ENCODE measurements at regions not wholly inside any gene's neighbourhood (a gene's known extent, or its start where the extent isn't known, plus 50 kb on each side); places are given as distances from the start of the nearest gene placed in this dataset.

- TF ChIP-seq, protein P1, sequence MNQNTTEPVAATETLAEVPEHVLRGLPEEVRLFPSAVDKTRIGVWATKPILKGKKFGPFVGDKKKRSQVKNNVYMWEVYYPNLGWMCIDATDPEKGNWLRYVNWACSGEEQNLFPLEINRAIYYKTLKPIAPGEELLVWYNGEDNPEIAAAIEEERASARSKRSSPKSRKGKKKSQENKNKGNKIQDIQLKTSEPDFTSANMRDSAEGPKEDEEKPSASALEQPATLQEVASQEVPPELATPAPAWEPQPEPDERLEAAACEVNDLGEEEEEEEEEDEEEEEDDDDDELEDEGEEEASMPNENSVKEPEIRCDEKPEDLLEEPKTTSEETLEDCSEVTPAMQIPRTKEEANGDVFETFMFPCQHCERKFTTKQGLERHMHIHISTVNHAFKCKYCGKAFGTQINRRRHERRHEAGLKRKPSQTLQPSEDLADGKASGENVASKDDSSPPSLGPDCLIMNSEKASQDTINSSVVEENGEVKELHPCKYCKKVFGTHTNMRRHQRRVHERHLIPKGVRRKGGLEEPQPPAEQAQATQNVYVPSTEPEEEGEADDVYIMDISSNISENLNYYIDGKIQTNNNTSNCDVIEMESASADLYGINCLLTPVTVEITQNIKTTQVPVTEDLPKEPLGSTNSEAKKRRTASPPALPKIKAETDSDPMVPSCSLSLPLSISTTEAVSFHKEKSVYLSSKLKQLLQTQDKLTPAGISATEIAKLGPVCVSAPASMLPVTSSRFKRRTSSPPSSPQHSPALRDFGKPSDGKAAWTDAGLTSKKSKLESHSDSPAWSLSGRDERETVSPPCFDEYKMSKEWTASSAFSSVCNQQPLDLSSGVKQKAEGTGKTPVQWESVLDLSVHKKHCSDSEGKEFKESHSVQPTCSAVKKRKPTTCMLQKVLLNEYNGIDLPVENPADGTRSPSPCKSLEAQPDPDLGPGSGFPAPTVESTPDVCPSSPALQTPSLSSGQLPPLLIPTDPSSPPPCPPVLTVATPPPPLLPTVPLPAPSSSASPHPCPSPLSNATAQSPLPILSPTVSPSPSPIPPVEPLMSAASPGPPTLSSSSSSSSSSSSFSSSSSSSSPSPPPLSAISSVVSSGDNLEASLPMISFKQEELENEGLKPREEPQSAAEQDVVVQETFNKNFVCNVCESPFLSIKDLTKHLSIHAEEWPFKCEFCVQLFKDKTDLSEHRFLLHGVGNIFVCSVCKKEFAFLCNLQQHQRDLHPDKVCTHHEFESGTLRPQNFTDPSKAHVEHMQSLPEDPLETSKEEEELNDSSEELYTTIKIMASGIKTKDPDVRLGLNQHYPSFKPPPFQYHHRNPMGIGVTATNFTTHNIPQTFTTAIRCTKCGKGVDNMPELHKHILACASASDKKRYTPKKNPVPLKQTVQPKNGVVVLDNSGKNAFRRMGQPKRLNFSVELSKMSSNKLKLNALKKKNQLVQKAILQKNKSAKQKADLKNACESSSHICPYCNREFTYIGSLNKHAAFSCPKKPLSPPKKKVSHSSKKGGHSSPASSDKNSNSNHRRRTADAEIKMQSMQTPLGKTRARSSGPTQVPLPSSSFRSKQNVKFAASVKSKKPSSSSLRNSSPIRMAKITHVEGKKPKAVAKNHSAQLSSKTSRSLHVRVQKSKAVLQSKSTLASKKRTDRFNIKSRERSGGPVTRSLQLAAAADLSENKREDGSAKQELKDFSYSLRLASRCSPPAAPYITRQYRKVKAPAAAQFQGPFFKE (tag by site-specific recombination; IDR thresholded peaks at IDR 0.05; ENCODE audit: borderline replicate concordance): no peak
Observed at GRCh38 chr5:60336491-60336890, 363.5 kb downstream of the DEPDC1B start (continued).

DNA sequence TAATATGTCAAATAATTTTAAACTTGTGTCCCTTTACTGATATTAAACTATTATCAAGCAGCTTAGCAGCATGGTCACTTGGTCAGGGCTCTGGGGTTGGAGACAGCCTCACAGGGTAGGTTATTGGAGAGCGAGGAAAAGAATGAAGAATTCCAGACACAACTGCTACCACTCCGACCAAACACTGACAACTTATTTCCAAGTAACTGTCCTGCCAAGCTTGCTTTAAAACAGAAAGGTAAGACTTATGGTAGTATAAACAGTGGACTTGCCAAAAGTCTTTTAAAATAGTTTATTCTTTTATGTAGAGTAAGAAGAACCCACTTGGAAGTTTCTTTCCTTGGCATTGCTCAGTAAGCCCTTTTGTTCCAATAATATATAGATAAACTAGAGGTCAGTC, 364.1 kb downstream of the DEPDC1B start:
- no peak overlapping the region for H3K27ac ChIP-seq (ENCODE audit: extremely low read depth, low read depth, low read length)
- ChIA-PET POLR2A (no interaction called here), CTCF (interaction anchor here (0.6 kb wide), 1 partner anchor 314 kb away, joined by 5 read pairs; no protein-coding TSS in a partner anchor)
- TF ChIP-seq ZSCAN4 (tag by site-specific recombination; IDR thresholded peaks at IDR 0.05) (no peak), ZXDB (tag by site-specific recombination; IDR thresholded peaks at IDR 0.05) (no peak), ZNF664 (tag by site-specific recombination; IDR thresholded peaks at IDR 0.05) (no peak), KLF10 (tag by site-specific recombination; IDR thresholded peaks at IDR 0.05) (no peak), HOXC10 (CRISPR knock-in tag; IDR thresholded peaks at IDR 0.05) (no peak), ZNF629 (tag by site-specific recombination; IDR thresholded peaks at IDR 0.05) (no peak), KLF16 (tag by site-specific recombination; IDR thresholded peaks at IDR 0.05) (no peak)
- H3K4me1 ChIP-seq (ENCODE audit: control insufficient read depth, insufficient read depth, low read length): no peaks in the 10 kb centered on the region
- no peaks in the 10 kb centered on the region for H3K36me3 ChIP-seq (ENCODE audit: control insufficient read depth in 2 of 2, insufficient read depth in 1 of 2, low read length in 2 of 2)
- no peaks in the 10 kb centered on the region for H3K9me3 ChIP-seq (ENCODE audit: control insufficient read depth, insufficient read depth, low read depth, low read length)
- H3K4me3 ChIP-seq (ENCODE audit: low read depth, low read length): no peak overlapping the region

DNA sequence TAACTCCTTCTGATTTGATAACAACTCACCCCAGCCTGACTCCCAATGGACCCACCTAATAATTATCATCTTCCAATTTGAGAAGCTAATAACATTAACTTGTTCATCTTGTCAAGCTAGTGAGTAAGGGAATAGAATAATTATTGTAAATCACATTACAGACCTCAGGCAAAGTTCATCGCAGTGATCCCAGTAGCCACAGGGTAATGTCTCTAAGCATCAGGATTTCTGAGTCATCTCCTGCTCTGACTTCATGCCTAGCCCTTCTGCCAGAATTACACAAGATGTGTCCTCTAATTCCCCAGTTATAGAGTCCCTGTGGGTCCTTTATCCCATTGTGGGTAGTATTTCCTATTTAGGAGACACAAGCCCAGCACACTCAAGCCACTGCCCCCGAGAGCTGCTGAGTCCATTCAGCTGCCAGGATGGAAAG, 365.7 kb downstream of the DEPDC1B start:
- ChIA-PET CTCF (no interaction called here), POLR2A (no interaction called here)
- no peak overlapping the region for H3K4me3 ChIP-seq (ENCODE audit: low read depth, low read length)
- no peak for TF ChIP-seq ZNF175 (tag by site-specific recombination; IDR thresholded peaks at IDR 0.05)
- no peak for TF ChIP-seq ZNF37A (tag by site-specific recombination; IDR thresholded peaks at IDR 0.05)
- TF ChIP-seq ZNF350 (tag by site-specific recombination; IDR thresholded peaks at IDR 0.05): no peak
- no peak overlapping the region for H3K27ac ChIP-seq (ENCODE audit: extremely low read depth, low read depth, low read length)
- H3K36me3 ChIP-seq (ENCODE audit: control insufficient read depth in 2 of 2, insufficient read depth in 1 of 2, low read length in 2 of 2): no peaks in the 10 kb centered on the region
- no peaks in the 10 kb centered on the region for H3K9me3 ChIP-seq (ENCODE audit: control insufficient read depth, insufficient read depth, low read depth, low read length)
- no peaks in the 10 kb centered on the region for H3K4me1 ChIP-seq (ENCODE audit: control insufficient read depth, insufficient read depth, low read length)

DNA sequence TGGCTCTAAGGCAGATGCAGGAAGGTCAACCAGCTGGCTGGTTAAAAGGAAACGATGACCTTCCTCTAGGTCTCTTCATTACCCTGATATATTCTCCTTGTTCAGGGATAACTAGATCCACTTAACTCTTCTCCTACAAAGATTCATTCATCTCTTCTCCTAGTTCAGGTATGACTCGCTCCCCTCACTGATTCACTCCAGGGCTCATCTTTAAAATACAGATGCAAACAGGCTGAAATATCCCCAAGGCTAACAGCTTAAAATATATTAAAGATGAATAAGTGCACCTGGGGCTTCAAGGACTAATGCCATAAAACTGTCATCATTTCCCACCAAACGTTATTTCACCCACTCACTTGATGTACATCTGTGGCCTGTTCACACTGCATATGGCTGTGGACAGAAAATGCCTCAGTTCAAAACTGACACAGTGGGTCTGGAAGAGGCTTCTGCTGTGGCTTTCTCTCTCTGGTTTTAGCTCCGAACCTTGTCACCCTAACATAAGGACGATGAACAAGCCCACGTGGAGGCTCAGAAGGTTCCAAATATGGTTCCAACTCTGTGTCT, 366.9 kb downstream of the DEPDC1B start:
- Histone ChIP-seq H3K27ac (ENCODE audit: extremely low read depth, low read depth, low read length) (no peak overlapping the region), H3K9me3 (ENCODE audit: control insufficient read depth, insufficient read depth, low read depth, low read length) (no peaks in the 10 kb centered on the region), H3K36me3 (ENCODE audit: control insufficient read depth in 2 of 2, insufficient read depth in 1 of 2, low read length in 2 of 2) (no peaks in the 10 kb centered on the region), H3K4me3 (ENCODE audit: low read depth, low read length) (no peak overlapping the region), H3K4me1 (ENCODE audit: control insufficient read depth, insufficient read depth, low read length) (no peaks in the 10 kb centered on the region)
- ChIA-PET POLR2A (no interaction called here), CTCF (no interaction called here)
- TF ChIP-seq, protein P2, sequence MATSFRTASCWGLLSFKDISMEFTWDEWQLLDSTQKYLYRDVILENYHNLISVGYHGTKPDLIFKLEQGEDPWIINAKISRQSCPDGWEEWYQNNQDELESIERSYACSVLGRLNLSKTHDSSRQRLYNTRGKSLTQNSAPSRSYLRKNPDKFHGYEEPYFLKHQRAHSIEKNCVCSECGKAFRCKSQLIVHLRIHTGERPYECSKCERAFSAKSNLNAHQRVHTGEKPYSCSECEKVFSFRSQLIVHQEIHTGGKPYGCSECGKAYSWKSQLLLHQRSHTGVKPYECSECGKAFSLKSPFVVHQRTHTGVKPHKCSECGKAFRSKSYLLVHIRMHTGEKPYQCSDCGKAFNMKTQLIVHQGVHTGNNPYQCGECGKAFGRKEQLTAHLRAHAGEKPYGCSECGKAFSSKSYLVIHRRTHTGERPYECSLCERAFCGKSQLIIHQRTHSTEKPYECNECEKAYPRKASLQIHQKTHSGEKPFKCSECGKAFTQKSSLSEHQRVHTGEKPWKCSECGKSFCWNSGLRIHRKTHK (tag by site-specific recombination; IDR thresholded peaks at IDR 0.05): no peak
- TF ChIP-seq, protein P3, sequence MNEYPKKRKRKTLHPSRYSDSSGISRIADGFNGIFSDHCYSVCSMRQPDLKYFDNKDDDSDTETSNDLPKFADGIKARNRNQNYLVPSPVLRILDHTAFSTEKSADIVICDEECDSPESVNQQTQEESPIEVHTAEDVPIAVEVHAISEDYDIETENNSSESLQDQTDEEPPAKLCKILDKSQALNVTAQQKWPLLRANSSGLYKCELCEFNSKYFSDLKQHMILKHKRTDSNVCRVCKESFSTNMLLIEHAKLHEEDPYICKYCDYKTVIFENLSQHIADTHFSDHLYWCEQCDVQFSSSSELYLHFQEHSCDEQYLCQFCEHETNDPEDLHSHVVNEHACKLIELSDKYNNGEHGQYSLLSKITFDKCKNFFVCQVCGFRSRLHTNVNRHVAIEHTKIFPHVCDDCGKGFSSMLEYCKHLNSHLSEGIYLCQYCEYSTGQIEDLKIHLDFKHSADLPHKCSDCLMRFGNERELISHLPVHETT (tag by site-specific recombination; IDR thresholded peaks at IDR 0.05): no peak
- no peak for TF ChIP-seq SP3 (tag by site-specific recombination; IDR thresholded peaks at IDR 0.05)
- no peak for TF ChIP-seq BCL11B (tag by site-specific recombination; IDR thresholded peaks at IDR 0.05; ENCODE audit: low read depth)
- TF ChIP-seq ZBTB20 (tag by site-specific recombination; IDR thresholded peaks at IDR 0.05): no peak
- no peak for TF ChIP-seq ZFP3 (tag by site-specific recombination; IDR thresholded peaks at IDR 0.05; ENCODE audit: low read depth)
- TF ChIP-seq ZSCAN18 (tag by site-specific recombination; IDR thresholded peaks at IDR 0.05): no peak
